ENCODE measurements at regions not wholly inside any gene's neighbourhood (a gene's known extent, or its start where the extent isn't known, plus 50 kb on each side); places are given as distances from the start of the nearest gene placed in this dataset.

- H3K27me3 ChIP-seq (replicated peaks in 1 of 2; ENCODE audit: control insufficient read depth in 2 of 2, insufficient read depth in 2 of 2, low read length in 1 of 2) = no peaks in the 10 kb centered on the region; a peak in 1 of 4 replicates
- FAIRE-seq (peak; percentile 64), DNase-seq (ENCODE audit: low read depth, low spot score) (peak; percentile 7), ATAC-seq (peak; percentile 93)
- BruUV-seq (replicated peaks) = no TSS peak
- intact Hi-C loops (cut with micrococcal nuclease; ENCODE audit: unreplicated experiment) = loop anchor here (1.0 to 10.0 kb wide), 3 partner anchors 480 to 612 kb away; no protein-coding TSS in a partner anchor
- ChIA-PET RAD21 (ENCODE audit: unreplicated experiment) (interaction anchor here (1.2 kb wide), 1 partner anchor 613 kb away, joined by 6 read pairs; no protein-coding TSS in a partner anchor), SMC1A (ENCODE audit: uncharacterized antibody, unreplicated experiment) (interaction anchor here (0.6 to 1.2 kb wide), 2 partner anchors 170 to 613 kb away, joined by 3 to 7 read pairs; no protein-coding TSS in a partner anchor), CTCF (interaction anchor here (0.6 to 1.8 kb wide), 3 partner anchors 36 to 340 kb away, joined by 3 to 4 read pairs (median 3); no protein-coding TSS in a partner anchor), POLR2A (no interaction called here)
- TF ChIP-seq MTA3 (IDR thresholded peaks at IDR 0.05; ENCODE audit: borderline replicate concordance, low read length) (no peak), SMC3 (IDR thresholded peaks at IDR 0.05; ENCODE audit: borderline replicate concordance, low read length) (peak; percentile 69; the same call in 1 of the 2 replicates), YY1 (IDR thresholded peaks at IDR 0.05; ENCODE audit: low read depth, low read length) (peak; percentile 86), SKIL (IDR thresholded peaks at IDR 0.05; ENCODE audit: low read depth, poor library complexity, severe bottlenecking) (no peak), PAX5 (IDR thresholded peaks at IDR 0.05; ENCODE audit: borderline replicate concordance, low read depth, low read length) (no peak), RAD21 (IDR thresholded peaks at IDR 0.05; ENCODE audit: insufficient read depth, low read depth, low read length) (peak; percentile 88), YBX1 (IDR thresholded peaks at IDR 0.05) (no peak), ZNF24 (IDR thresholded peaks at IDR 0.05) (no peak)
- TF ChIP-seq, protein P1, sequence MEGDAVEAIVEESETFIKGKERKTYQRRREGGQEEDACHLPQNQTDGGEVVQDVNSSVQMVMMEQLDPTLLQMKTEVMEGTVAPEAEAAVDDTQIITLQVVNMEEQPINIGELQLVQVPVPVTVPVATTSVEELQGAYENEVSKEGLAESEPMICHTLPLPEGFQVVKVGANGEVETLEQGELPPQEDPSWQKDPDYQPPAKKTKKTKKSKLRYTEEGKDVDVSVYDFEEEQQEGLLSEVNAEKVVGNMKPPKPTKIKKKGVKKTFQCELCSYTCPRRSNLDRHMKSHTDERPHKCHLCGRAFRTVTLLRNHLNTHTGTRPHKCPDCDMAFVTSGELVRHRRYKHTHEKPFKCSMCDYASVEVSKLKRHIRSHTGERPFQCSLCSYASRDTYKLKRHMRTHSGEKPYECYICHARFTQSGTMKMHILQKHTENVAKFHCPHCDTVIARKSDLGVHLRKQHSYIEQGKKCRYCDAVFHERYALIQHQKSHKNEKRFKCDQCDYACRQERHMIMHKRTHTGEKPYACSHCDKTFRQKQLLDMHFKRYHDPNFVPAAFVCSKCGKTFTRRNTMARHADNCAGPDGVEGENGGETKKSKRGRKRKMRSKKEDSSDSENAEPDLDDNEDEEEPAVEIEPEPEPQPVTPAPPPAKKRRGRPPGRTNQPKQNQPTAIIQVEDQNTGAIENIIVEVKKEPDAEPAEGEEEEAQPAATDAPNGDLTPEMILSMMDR (IDR thresholded peaks at IDR 0.05 in 2 of 3, conservative IDR thresholded peaks at IDR 0.05 in 1 of 3; ENCODE audit: control insufficient read depth in 2 of 3, extremely low read depth in 1 of 3, insufficient read depth in 1 of 3, low read depth in 3 of 3, low read length in 3 of 3) = peak; percentile 71 to 88 (median 84)
- no peaks in the 10 kb centered on the region for H3K9me3 ChIP-seq (replicated peaks; ENCODE audit: control insufficient read depth, insufficient read depth, low read length)
- 0% methylated on average over 3 of the region's 3 CpGs for WGBS (ENCODE audit: insufficient coverage, insufficient replicate concordance, low lambda C conversion rate, missing lambda C conversion rate)
- H3K4me2 ChIP-seq (ENCODE audit: control insufficient read depth, insufficient read depth) = no peak overlapping the region
- no peak overlapping the region for H3K4me3 ChIP-seq
- H3K4me1 ChIP-seq (ENCODE audit: control insufficient read depth, insufficient read depth, low read length) = no peaks in the 10 kb centered on the region
- H4K20me1 ChIP-seq (ENCODE audit: control insufficient read depth, insufficient read depth) = no peaks in the 10 kb centered on the region
- no peak overlapping the region for H3K27ac ChIP-seq (ENCODE audit: control insufficient read depth, insufficient read depth)
- H2AFZ ChIP-seq (ENCODE audit: control insufficient read depth, low read depth, low read length) = no peak overlapping the region
- H3K36me3 ChIP-seq (ENCODE audit: control insufficient read depth in 2 of 2, insufficient read depth in 2 of 2, low read length in 1 of 2) = no peaks in the 10 kb centered on the region
- in situ Hi-C loops (cut with MboI) = loop anchor here (10.0 kb wide), 1 partner anchor 610 kb away; the partner anchor contains the start of gene DLX5
- no peaks in the 10 kb centered on the region for H3K79me2 ChIP-seq (ENCODE audit: control insufficient read depth, insufficient read depth, low read length)
- H3K9ac ChIP-seq (ENCODE audit: control insufficient read depth, insufficient read depth, low read length) = no peak overlapping the region
These were observed 93.0 kb upstream of the SLC25A13 start for GRCh38 chr7:96414931-96415292.

Data from GM12878 (cell line).